CD4-positive, alpha-beta T cell (primary cell): ENCODE measurements at regions not wholly inside any gene's neighbourhood (a gene's known extent, or its start where the extent isn't known, plus 50 kb on each side); places are given as distances from the start of the nearest gene placed in this dataset.

Experiments used
- ATAC-seq: fragments of 200-7000 bp; cut with Tn5 transposase; one replicate; pipeline ENCODE4 v1.10.0; 2022; ENCODE audit warnings: mild to moderate bottlenecking; ENCODE audit not compliant: poor library complexity
- CTCF ChIA-PET: fragments of 350-600 bp; sonication (Branson Sonifier 250); formaldehyde crosslinking; loops from one replicate; lab custom pipeline; 2021; ENCODE audit warnings: antibody characterized with exemption, inconsistent platforms; lab: Charles Lee
- POLR2A ChIA-PET: fragments of 350-600 bp; sonication (Branson Sonifier 250); formaldehyde crosslinking; loops from one replicate; lab custom pipeline; 2021; ENCODE audit warnings: antibody characterized with exemption, inconsistent platforms; lab: Charles Lee
- DNase-seq, 14 experiments: peaks; one replicate each; pipeline ENCODE4 v3.0.0-alpha.2; 2013 to 2020; ENCODE audit warnings: mixed read lengths in 2 of 14
- H3K27ac ChIP-seq, 2 donors: one replicate each; pipeline versions ENCODE4 v1.5.1 to v1.7.0; 2013; ENCODE audit warnings: low read length in 2 of 2, low read depth in 1 of 2, mild to moderate bottlenecking in 1 of 2
- H3K27me3 ChIP-seq, 2 experiments: 1 replicate in 1 of 2; 2 replicates in 1 of 2; pipeline versions ENCODE4 v1.6.1 to v1.7.0; 2013; ENCODE audit warnings: low read length in 2 of 2, control low read depth in 1 of 2, mild to moderate bottlenecking in 1 of 2, moderate library complexity in 1 of 2; ENCODE audit not compliant: insufficient read depth in 2 of 2, control insufficient read depth in 1 of 2
- H3K36me3 ChIP-seq: one replicate; pipeline ENCODE4 v1.6.1; 2013; ENCODE audit warnings: low read length, control low read depth; ENCODE audit not compliant: insufficient read depth
- H3K4me1 ChIP-seq: one replicate; pipeline ENCODE4 v1.6.1; 2013; ENCODE audit warnings: low read length, control low read depth; ENCODE audit not compliant: insufficient read depth
- H3K4me3 ChIP-seq: one replicate; pipeline ENCODE4 v1.5.1; 2013; ENCODE audit warnings: mild to moderate bottlenecking, low read length, moderate library complexity
- H3K9me3 ChIP-seq, 2 experiments: 1 replicate in 1 of 2; 2 replicates in 1 of 2; pipeline versions ENCODE4 v1.6.1 to v1.7.0; 2013; ENCODE audit warnings: low read length in 2 of 2, mild to moderate bottlenecking in 2 of 2, control low read depth in 1 of 2, moderate library complexity in 1 of 2; ENCODE audit not compliant: control insufficient read depth in 1 of 2, insufficient read depth in 1 of 2
- H3K27ac Mint-ChIP-seq: one replicate; pipeline ENCODE4 v1.8.0; 2020; ENCODE audit warnings: mixed read lengths
- H3K27me3 Mint-ChIP-seq: one replicate; pipeline ENCODE4 v1.8.0; 2021; ENCODE audit warnings: mixed read lengths
- H3K36me3 Mint-ChIP-seq: one replicate; pipeline ENCODE4 v1.8.0; 2021; ENCODE audit warnings: low read depth, mixed read lengths
- H3K4me1 Mint-ChIP-seq: one replicate; pipeline ENCODE4 v1.8.0; 2021; ENCODE audit warnings: low read depth, mixed read lengths
- H3K4me3 Mint-ChIP-seq: one replicate; pipeline ENCODE4 v1.8.0; 2020; ENCODE audit warnings: mild to moderate bottlenecking, mixed read lengths
- H3K9me3 Mint-ChIP-seq: one replicate; pipeline ENCODE4 v1.8.0; 2020; ENCODE audit warnings: mixed read lengths
- CTCF ChIP-seq: fragments of 200-600 bp; IDR thresholded peaks from one replicate; pipeline ENCODE4 v1.8.0; 2022; ENCODE audit warnings: antibody characterized with exemption, mild to moderate bottlenecking
- intact Hi-C, 2 experiments: fragments of 100-400 bp; cut with DNase I in 1 of 2; cut with micrococcal nuclease in 1 of 2; formaldehyde crosslinking; loops; one replicate each; pipeline versions ENCODE4 v1.15.1 to v1.9.0; 2023 to 2025; cut with DNase I, micrococcal nuclease

GRCh38 chr1:177338376-177338775 is 167.6 kb downstream of the BRINP2 start:
- Mint-ChIP-seq H3K4me3 (no peak overlapping the region), H3K4me1 (no peaks in the 10 kb centered on the region), H3K9me3 (peaks cover 4% of the 10 kb centered on the region), H3K27ac (no peak overlapping the region), H3K36me3 (no peaks in the 10 kb centered on the region), H3K27me3 (no peaks in the 10 kb centered on the region)
- POLR2A ChIA-PET = no interaction called here
- intact Hi-C loops = loop anchor here in 1 of 2 experiments (5.0 kb wide), 1 partner anchor 879 kb away; no protein-coding TSS in a partner anchor
- Histone ChIP-seq H3K27ac (no peak overlapping the region), H3K36me3 (no peaks in the 10 kb centered on the region), H3K4me1 (no peaks in the 10 kb centered on the region), H3K27me3 (no peaks in the 10 kb centered on the region), H3K9me3 (peaks cover 0 to 17% of the 10 kb centered on the region in 2 experiments), H3K4me3 (no peak overlapping the region)
- no peak for ATAC-seq
- CTCF ChIA-PET = interaction anchor here (0.7 kb wide), 1 partner anchor 71 kb away, joined by 3 read pairs; no protein-coding TSS in a partner anchor
- DNase-seq = no peak
- TF ChIP-seq CTCF = no peak

GRCh38 chr1:177334903-177335302 is 164.1 kb downstream of the BRINP2 start:
- H3K4me3 Mint-ChIP-seq = no peak overlapping the region
- no peak for TF ChIP-seq CTCF
- no peak overlapping the region for H3K4me3 ChIP-seq
- H3K36me3 ChIP-seq = no peaks in the 10 kb centered on the region
- H3K36me3 Mint-ChIP-seq = no peaks in the 10 kb centered on the region
- no peaks in the 10 kb centered on the region for H3K4me1 ChIP-seq
- H3K9me3 Mint-ChIP-seq = peaks cover 7% of the 10 kb centered on the region
- no peak overlapping the region for H3K27ac ChIP-seq
- no peaks in the 10 kb centered on the region for H3K27me3 ChIP-seq
- no peaks in the 10 kb centered on the region for H3K27me3 Mint-ChIP-seq
- POLR2A ChIA-PET = no interaction called here
- intact Hi-C loops = loop anchor here in 1 of 2 experiments (5.0 kb wide), 1 partner anchor 882 kb away; no protein-coding TSS in a partner anchor
- no peak for ATAC-seq
- no peaks in the 10 kb centered on the region for H3K4me1 Mint-ChIP-seq
- CTCF ChIA-PET = no interaction called here
- peaks cover 0 to 10% of the 10 kb centered on the region in 2 experiments for H3K9me3 ChIP-seq
- H3K27ac Mint-ChIP-seq = no peak overlapping the region
- DNase-seq = no peak

- no peak overlapping the region for H3K27ac ChIP-seq
- Mint-ChIP-seq H3K9me3 (peaks cover 11% of the 10 kb centered on the region), H3K4me1 (no peaks in the 10 kb centered on the region), H3K4me3 (no peak overlapping the region), H3K27me3 (no peaks in the 10 kb centered on the region), H3K27ac (no peak overlapping the region), H3K36me3 (no peaks in the 10 kb centered on the region)
- TF ChIP-seq CTCF = no peak
- no peaks in the 10 kb centered on the region for H3K4me1 ChIP-seq
- POLR2A ChIA-PET = no interaction called here
- H3K4me3 ChIP-seq = no peak overlapping the region
- ATAC-seq (no peak), DNase-seq (no peak)
- CTCF ChIA-PET = no interaction called here
- intact Hi-C loops = no loop called here
- no peaks in the 10 kb centered on the region for H3K36me3 ChIP-seq
- H3K9me3 ChIP-seq = peaks cover 0 to 7% of the 10 kb centered on the region in 2 experiments
- H3K27me3 ChIP-seq = no peaks in the 10 kb centered on the region
Observed at GRCh38 chr1:177333936-177334595, 163.3 kb downstream of the BRINP2 start.
